ENCODE measurements at regions not wholly inside any gene's neighbourhood (a gene's known extent, or its start where the extent isn't known, plus 50 kb on each side); places are given as distances from the start of the nearest gene placed in this dataset.

- no peak for TF ChIP-seq REST (IDR thresholded peaks at IDR 0.05; ENCODE audit: low read depth)
- no peak for TF ChIP-seq CTCF (IDR thresholded peaks at IDR 0.05 in 2 of 3, conservative IDR thresholded peaks at IDR 0.05 in 1 of 3; ENCODE audit: borderline replicate concordance in 1 of 3, insufficient read depth in 1 of 3, low read depth in 2 of 3, low read length in 2 of 3)
- TF ChIP-seq EZH2phosphoT487 (IDR thresholded peaks at IDR 0.05; ENCODE audit: borderline replicate concordance): no peak
- TF ChIP-seq POLR2A (IDR thresholded peaks at IDR 0.05; ENCODE audit: borderline replicate concordance, extremely low read depth, insufficient read depth, insufficient read length): no peak
- no peak for TF ChIP-seq SP1 (IDR thresholded peaks at IDR 0.05; ENCODE audit: low read depth)
- no peak for TF ChIP-seq YY1 (IDR thresholded peaks at IDR 0.05; ENCODE audit: extremely low read depth, insufficient replicate concordance, low read depth, low read length)
- TF ChIP-seq ATF3 (IDR thresholded peaks at IDR 0.05): no peak
- TF ChIP-seq SRF (IDR thresholded peaks at IDR 0.05; ENCODE audit: low read depth): no peak
- TF ChIP-seq EGR1 (IDR thresholded peaks at IDR 0.05; ENCODE audit: low read depth): no peak
- no peak for TF ChIP-seq TCF7L2 (IDR thresholded peaks at IDR 0.05; ENCODE audit: borderline replicate concordance, extremely low read depth, insufficient read depth, insufficient read length)
These were observed 278.3 kb downstream of the PPP1R2C start for GRCh38 chrX:42499620-42500019.
